HT1080 (cell line): ENCODE measurements at regions not wholly inside any gene's neighbourhood (a gene's known extent, or its start where the extent isn't known, plus 50 kb on each side); places are given as distances from the start of the nearest gene placed in this dataset.

ENCODE experiments used
- DNase-seq: peaks from one replicate; pipeline ENCODE4 v3.0.0-alpha.2; 2015; ENCODE audit warnings: low read depth

- no peak for DNase-seq
These were observed 375.3 kb downstream of the DNAH5 start for GRCh38 chr5:13569090-13569715.

DNA sequence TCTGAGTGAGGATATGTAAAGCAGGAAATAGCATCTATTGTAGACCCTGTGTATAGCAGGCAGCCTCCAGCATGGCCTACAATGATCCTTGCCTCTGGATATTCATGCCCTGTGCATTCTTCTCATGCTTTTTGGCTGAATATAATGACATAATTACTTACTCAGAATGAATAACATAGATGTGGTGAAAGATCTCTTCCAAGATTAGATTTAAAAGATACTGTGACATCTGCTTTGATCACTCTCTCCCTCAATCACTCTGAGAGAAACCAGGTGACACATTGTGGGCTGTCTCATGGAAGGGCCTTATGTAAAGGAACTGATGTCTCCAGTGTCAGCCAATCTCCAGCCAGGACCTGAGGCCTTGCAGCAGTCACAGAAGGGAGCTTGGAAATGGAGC is 376.7 kb downstream of the DNAH5 start:
- peak; percentile 97 for DNase-seq

- peak; percentile 97 for DNase-seq
These were observed 377.6 kb downstream of the DNAH5 start for GRCh38 chr5:13566871-13567339.

DNA sequence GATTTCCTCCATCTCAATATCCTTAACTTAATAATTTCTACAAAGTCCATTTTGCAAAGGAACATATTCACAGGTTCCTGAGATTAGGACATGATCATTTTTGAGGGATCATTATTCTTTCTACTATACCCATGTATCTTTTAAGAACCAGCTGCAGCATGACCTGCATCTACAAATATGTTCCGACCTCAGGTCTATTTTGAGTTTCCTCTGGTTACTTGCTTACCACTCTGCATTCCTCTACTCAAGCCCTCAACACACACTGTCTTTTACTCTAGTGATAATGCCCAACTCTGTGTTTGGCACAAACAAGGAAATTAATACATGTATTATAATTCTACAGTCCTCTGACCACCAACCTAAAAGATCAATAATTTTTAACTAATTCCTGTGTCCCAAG is 386.1 kb downstream of the DNAH5 start:
- no peak for DNase-seq

GRCh38 chr5:13553896-13554295 is 390.6 kb downstream of the DNAH5 start:
- DNase-seq: peak; percentile 39

DNA sequence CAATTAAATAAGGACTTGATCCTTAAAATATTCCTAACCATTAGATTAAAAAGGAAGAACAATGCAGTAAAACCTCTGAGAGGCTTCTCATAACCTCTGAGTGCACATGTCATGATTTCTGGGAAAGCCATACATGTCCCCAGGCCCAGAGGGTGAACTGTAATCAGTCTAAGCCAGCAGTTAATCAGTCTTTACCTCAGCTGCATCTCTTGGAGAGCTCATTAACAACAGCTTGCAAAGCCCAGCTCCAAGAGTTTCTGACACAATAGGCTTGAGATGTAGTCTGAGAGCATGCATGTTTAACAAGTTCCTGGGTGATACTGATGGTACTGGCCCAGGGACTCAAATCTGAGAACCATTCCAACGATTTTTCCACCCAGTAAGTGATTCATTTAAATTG is 392.1 kb downstream of the DNAH5 start:
- DNase-seq: no peak

DNA sequence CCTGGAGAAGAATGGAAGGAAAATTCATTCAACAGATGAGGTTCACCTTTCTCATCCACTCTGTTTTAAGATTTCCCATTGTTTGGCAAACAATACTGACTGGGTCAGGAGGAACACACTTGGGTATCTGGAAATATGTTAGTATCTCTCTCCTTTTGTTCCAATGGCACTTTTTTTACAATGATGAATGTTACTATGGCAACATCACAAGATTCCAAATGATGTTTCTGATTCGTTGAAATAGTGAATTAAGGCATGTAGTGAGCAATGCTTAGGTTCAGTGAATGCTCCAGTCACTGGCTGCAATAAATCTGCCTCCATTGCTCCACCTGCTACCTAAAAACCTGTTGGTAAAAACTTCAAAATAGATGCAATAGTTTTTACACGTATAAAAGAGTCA is 392.8 kb downstream of the DNAH5 start:
- no peak for DNase-seq

DNA sequence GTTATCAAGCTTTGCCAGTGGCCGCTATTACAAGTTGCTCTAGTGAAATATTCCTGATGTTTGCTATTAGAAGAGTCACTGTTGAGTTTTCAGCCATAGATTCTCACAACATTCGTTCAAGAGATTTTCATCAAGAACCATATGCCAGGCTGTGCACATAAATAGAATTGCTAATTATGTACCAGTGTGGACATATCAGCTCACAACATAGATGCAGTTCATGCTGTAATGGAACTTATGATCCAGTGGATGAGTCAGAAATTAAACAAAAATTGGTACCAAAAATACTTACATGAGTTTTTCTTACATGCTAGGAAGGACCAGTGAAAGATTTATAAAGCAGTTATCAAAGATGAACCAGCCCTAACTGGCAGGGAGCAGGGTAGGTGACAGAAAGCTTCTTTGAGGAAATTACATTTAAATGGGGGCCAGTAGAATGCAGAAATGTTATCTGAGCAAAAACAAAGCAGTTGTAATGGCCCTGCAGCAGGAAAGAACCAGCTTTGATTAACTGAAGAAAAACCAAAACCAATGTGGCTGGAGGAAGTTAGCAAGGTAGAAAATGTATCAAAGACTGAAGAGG is 404.2 kb downstream of the DNAH5 start:
- DNase-seq: no peak

- DNase-seq: peak; percentile 12
These were observed 407.6 kb downstream of the DNAH5 start for GRCh38 chr5:13536933-13537332.

GRCh38 chr5:13533833-13534232 is 410.7 kb downstream of the DNAH5 start:
- DNase-seq: no peak

DNA sequence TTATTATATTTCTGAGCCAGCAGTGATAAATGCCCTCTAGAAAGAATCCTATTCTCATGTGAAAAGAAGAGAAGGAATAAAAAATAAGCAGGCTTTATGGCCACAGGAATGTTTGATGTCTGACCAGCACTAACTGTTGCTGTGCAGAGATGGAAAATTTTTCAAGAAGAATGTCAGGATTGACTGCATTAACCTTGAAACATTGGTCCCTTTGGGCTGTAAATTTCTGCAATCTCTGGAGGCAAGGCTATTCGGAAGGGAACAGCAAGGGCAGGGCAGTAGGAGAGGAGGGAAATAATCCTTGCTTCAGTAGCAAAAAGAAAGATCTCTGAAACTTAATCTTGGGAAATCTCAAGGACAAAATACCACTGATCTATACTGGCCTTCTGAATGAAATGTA is 415.2 kb downstream of the DNAH5 start:
- no peak for DNase-seq

DNA sequence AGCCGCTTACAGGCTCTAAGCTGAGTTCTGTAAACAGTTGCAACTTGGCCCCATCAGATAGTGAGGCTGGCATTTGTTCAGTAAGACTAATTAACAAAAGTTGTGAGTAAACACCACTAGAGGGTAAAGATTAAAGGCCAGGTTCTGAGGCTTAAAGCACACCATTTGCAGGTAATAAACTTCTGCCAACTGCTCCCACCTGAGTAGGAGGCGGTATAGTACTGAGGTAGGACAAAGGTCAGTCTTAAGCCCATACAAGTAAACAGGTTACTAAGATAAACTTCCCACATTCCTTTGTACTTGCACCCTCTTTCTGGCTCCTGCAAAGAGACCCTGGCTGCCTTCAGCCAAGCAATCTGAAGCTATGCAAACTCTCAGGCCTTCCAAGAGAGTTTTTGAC is 419.6 kb downstream of the DNAH5 start:
- DNase-seq: no peak

DNA sequence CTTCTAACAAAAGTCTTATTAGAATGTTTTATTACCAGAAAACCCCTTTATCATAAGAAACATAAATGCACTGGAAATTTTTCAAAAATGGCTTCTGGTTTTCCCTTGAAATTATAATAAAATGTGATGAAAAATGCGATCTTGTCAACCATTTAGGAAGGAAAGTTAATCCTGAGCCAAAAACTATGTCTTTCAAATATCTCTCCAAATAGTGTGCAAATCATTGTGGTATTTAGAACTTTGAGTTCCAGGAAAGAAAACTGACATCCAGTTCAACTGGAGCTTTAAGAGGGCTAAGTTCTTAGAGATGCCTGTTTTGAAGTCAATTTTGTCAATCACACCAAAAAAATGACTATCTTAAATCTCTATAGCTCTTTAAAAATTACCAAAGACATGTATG is 425.4 kb downstream of the DNAH5 start:
- DNase-seq: no peak

DNA sequence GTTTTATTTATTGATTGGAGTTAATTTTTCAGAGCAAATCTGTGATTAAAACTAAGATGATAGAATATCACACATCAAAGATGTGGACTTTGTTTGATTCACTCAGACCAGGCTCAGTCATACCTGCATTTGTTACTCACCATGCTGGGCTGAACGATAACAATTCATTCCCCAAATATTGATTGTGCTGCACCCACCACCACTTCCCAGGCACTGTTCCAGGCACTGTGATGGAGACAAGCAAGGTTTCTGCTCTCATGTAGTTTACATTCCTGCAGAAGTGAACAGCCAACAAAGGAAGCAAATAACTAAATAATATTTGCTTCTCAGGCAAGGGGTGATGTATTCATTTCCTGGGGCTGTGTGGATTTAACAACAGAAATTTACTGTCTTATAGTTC is 428.3 kb downstream of the DNAH5 start:
- DNase-seq: no peak

GRCh38 chr5:13511442-13511841 is 433.0 kb downstream of the DNAH5 start:
- DNase-seq: no peak

- DNase-seq: peak; percentile 70
These were observed 433.9 kb downstream of the DNAH5 start for GRCh38 chr5:13510616-13511015.

DNA sequence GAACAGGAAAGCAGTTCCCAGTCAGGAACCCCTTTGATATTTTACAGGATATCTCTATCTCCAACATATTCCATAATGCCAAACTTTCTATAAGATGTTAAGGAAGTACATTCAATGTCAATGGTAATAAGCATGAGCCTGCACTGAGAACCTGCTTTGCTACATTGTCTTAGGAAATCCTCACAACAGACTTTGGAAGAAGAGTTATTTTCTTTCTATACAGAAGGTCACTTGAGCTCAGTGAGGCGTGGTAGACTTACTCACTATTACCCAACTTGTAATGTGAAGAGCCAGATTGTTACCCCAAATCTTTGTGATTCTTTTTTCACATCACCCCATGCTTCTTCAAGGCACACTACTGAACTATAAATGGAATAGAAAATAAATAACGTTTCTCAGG is 435.9 kb downstream of the DNAH5 start:
- no peak for DNase-seq

GRCh38 chr5:13505326-13505725 is 439.2 kb downstream of the DNAH5 start:
- no peak for DNase-seq

DNA sequence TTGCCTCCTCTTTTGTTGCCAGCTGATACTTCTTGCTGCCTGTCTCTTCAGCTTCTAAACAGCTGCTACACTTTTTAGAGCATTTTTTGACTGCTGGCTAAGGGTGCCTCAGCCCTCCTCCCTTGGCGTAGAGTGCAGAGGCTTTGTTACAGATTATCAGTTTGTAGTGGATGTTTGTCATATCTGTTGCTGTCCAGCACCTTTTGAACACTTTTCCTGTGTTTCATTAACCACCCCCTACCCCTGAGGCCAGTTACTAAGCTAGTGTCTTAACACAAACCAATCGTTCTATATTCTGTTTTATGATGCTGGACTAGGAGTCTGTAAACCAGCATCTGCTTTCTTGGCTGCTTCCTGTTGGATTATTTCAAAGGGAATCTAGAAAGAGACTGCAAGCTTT is 441.5 kb downstream of the DNAH5 start:
- no peak for DNase-seq

DNA sequence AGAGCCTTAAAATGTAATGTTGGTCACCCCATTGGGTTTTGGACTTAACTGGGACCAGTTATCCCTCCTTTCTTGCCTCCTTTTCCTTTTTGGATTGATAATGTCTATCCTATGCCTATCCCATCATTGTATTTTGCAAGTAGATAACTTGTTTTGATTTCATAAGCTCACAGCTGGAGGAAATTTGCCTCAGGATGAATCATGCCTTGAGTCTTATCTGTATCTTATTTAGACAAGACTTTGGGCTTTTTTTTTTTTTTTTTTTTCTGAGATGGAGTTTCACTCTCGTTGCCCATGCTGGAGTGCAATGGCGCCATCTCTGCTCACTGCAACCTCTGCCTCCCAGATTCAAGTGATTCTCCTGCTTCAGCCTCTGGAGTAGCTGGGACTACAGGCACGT is 443.3 kb downstream of the DNAH5 start:
- peak; percentile 68 for DNase-seq

DNA sequence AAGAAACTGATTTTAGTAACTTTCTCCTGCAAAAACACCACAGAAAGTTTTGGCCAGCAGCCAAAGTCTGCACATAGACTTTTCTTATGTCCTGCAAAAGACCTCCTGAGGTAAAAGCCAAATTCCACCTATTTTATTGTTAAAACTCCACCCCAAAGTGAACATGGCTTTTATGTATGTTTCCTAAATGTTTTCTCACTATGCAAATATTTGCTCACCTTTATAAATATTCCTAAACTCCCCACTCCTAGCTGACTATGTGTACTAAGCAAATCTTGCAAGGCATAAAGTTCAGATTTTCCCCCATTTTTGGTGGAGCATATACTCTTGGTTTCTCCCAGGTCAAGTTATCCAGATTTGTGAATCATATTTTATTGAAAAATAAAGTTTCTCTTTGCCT is 446.2 kb downstream of the DNAH5 start:
- no peak for DNase-seq

DNA sequence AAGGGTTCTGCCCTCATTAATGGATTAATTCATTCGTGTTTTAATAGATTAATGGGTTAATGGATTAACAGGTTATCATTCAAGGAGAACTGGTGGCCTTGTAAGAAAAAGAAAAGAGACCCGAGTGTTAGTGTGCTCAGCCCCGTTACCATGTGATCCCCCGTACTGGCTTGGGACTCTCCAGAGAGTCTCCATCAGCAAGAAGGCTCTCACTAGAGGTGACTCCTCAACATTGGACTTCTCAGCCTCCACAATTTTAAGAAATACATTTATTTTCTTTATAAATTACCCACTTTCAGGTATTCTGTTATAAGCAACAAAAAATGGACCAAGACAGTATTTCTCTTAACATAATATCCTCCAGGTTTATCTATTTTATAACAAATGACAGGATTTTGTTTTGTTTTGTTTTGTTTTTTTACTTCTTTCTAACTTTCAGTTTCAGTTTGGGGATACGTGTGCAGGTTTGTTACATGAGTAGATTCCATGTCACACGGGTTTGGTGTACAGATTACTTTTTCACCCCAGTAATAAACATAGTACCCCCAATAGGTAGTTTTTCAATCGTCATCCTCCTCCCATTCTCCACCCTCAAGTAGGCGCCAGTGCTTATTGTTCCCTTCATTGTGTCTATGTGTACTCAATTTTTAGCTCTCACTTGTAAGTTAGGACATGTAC is 456.1 kb downstream of the DNAH5 start:
- no peak for DNase-seq

GRCh38 chr5:13480834-13481233 is 463.7 kb downstream of the DNAH5 start:
- DNase-seq: no peak
